ENCODE measurements at regions not wholly inside any gene's neighbourhood (a gene's known extent, or its start where the extent isn't known, plus 50 kb on each side); places are given as distances from the start of the nearest gene placed in this dataset.

DNA sequence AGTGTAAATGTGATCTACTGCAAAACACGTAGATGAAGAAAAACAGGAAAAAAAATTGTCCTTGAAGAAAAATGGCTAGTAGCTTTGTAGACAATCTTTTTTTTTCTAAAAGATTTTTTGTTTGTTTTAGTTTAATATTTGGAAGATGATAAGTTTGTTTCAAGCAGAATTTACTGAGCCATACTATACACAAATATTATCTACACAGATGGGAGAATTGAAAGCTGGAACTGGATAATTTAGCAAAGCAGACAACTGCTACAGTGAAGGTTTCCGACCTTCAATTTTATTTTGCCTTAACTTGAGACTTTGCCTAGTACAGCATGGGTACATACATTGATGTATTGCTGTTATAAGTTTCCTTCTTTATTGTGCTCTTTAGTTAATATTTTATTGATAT lies 313.0 kb upstream of the PDGFD start:
- no peaks in the 10 kb centered on the region for H3K27me3 ChIP-seq
- H2AFZ ChIP-seq (replicated peaks): no peak overlapping the region
- H3K9ac ChIP-seq: no peak overlapping the region
- H3K27ac ChIP-seq: no peak overlapping the region
- no peaks in the 10 kb centered on the region for H3F3A ChIP-seq (ENCODE audit: low read depth)
- H3K79me2 ChIP-seq (ENCODE audit: low read depth): no peaks in the 10 kb centered on the region
- H3K4me3 ChIP-seq: no peak overlapping the region
- TF ChIP-seq, protein P1, sequence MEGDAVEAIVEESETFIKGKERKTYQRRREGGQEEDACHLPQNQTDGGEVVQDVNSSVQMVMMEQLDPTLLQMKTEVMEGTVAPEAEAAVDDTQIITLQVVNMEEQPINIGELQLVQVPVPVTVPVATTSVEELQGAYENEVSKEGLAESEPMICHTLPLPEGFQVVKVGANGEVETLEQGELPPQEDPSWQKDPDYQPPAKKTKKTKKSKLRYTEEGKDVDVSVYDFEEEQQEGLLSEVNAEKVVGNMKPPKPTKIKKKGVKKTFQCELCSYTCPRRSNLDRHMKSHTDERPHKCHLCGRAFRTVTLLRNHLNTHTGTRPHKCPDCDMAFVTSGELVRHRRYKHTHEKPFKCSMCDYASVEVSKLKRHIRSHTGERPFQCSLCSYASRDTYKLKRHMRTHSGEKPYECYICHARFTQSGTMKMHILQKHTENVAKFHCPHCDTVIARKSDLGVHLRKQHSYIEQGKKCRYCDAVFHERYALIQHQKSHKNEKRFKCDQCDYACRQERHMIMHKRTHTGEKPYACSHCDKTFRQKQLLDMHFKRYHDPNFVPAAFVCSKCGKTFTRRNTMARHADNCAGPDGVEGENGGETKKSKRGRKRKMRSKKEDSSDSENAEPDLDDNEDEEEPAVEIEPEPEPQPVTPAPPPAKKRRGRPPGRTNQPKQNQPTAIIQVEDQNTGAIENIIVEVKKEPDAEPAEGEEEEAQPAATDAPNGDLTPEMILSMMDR (IDR thresholded peaks at IDR 0.05): no peak
- TF ChIP-seq EZH2phosphoT487 (IDR thresholded peaks at IDR 0.05) (no peak), EZH2 (IDR thresholded peaks at IDR 0.05) (no peak)
- no peaks in the 10 kb centered on the region for H3K4me1 Mint-ChIP-seq
- no peaks in the 10 kb centered on the region for H3K4me1 ChIP-seq
- no peaks in the 10 kb centered on the region for H3K27me3 Mint-ChIP-seq (ENCODE audit: insufficient read depth, low read depth)
- H4K20me1 ChIP-seq (ENCODE audit: low read depth): no peaks in the 10 kb centered on the region
- no peaks in the 10 kb centered on the region for H3K36me3 ChIP-seq
- H3K36me3 Mint-ChIP-seq: no peaks in the 10 kb centered on the region
- no peak overlapping the region for H3K4me2 ChIP-seq
- no peak overlapping the region for H3K27ac Mint-ChIP-seq
- H3K9me3 Mint-ChIP-seq: peaks cover 8% of the 10 kb centered on the region
- no peaks in the 10 kb centered on the region for H3K9me3 ChIP-seq (ENCODE audit: low read depth)
- no peak overlapping the region for H3K4me3 Mint-ChIP-seq
- DNase-seq (ENCODE audit: low spot score): no peak

DNA sequence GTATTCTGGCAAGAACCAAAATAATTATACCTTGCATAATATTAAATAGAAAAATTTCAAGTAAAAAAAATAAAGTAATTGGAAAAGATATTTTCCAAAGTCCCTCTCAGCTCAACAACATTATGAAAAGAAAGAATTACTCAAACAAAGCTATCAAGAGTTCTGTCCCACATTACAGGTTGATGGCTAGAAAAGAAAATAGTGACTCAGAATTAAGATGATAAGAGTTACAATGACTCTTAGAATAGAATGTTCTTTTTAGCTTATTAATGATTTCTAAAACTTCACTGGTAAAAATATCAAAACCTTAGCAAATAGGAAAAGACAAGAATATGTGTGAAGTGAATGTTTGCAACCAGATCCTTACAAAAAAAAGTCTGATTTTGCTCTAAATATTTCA lies 312.5 kb upstream of the PDGFD start:
- H3K9me3 ChIP-seq (ENCODE audit: low read depth): no peaks in the 10 kb centered on the region
- no peak overlapping the region for H3K4me3 ChIP-seq
- H4K20me1 ChIP-seq (ENCODE audit: low read depth): no peaks in the 10 kb centered on the region
- TF ChIP-seq, protein P1 (IDR thresholded peaks at IDR 0.05): no peak
- TF ChIP-seq EZH2phosphoT487 (IDR thresholded peaks at IDR 0.05) (no peak), EZH2 (IDR thresholded peaks at IDR 0.05) (no peak)
- no peaks in the 10 kb centered on the region for H3K27me3 ChIP-seq
- H3K27ac Mint-ChIP-seq: no peak overlapping the region
- no peaks in the 10 kb centered on the region for H3K36me3 ChIP-seq
- H3K4me3 Mint-ChIP-seq: no peak overlapping the region
- H3K27ac ChIP-seq: no peak overlapping the region
- no peak for DNase-seq (ENCODE audit: low spot score)
- H3K4me1 ChIP-seq: no peaks in the 10 kb centered on the region
- H3K79me2 ChIP-seq (ENCODE audit: low read depth): no peaks in the 10 kb centered on the region
- H3K36me3 Mint-ChIP-seq: no peaks in the 10 kb centered on the region
- no peaks in the 10 kb centered on the region for H3K27me3 Mint-ChIP-seq (ENCODE audit: insufficient read depth, low read depth)
- no peak overlapping the region for H3K9ac ChIP-seq
- no peak overlapping the region for H3K4me2 ChIP-seq
- H3K9me3 Mint-ChIP-seq: peaks cover 5% of the 10 kb centered on the region
- H3K4me1 Mint-ChIP-seq: no peaks in the 10 kb centered on the region
- H2AFZ ChIP-seq (replicated peaks): no peak overlapping the region
- H3F3A ChIP-seq (ENCODE audit: low read depth): no peaks in the 10 kb centered on the region

DNA sequence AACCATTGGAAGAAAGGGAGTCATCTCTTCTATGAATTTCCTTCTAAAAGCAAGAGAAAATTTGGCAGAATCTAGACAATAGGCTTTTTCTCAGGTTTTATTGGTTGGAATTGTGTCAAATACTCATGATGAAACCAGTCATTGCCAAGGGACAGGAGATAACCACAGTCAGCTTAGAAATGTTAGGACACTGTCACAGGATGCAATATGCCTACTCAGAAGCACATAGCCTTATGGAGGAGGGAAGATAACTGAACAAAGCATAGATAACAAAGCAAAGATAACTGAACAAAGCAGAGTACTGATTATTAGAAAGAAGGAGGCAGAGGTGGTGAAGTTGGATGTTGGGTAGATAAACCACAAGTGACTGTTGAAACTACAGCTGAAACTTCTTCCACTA lies 303.5 kb upstream of the PDGFD start:
- no peaks in the 10 kb centered on the region for H3K27me3 ChIP-seq
- peaks cover 3% of the 10 kb centered on the region for H3K4me1 Mint-ChIP-seq
- no peak overlapping the region for H3K27ac Mint-ChIP-seq
- no peaks in the 10 kb centered on the region for H3K36me3 Mint-ChIP-seq
- H3F3A ChIP-seq (ENCODE audit: low read depth): no peaks in the 10 kb centered on the region
- no peaks in the 10 kb centered on the region for H3K4me1 ChIP-seq
- TF ChIP-seq EZH2phosphoT487 (IDR thresholded peaks at IDR 0.05) (no peak), EZH2 (IDR thresholded peaks at IDR 0.05) (no peak)
- TF ChIP-seq, protein P1 (IDR thresholded peaks at IDR 0.05): no peak
- no peak overlapping the region for H3K4me3 Mint-ChIP-seq
- H4K20me1 ChIP-seq (ENCODE audit: low read depth): no peaks in the 10 kb centered on the region
- no peak overlapping the region for H3K4me2 ChIP-seq
- no peaks in the 10 kb centered on the region for H3K27me3 Mint-ChIP-seq (ENCODE audit: insufficient read depth, low read depth)
- H3K79me2 ChIP-seq (ENCODE audit: low read depth): no peaks in the 10 kb centered on the region
- no peaks in the 10 kb centered on the region for H3K9me3 ChIP-seq (ENCODE audit: low read depth)
- no peaks in the 10 kb centered on the region for H3K36me3 ChIP-seq
- H2AFZ ChIP-seq (replicated peaks): no peak overlapping the region
- no peaks in the 10 kb centered on the region for H3K9me3 Mint-ChIP-seq
- DNase-seq (ENCODE audit: low spot score): no peak
- H3K9ac ChIP-seq: no peak overlapping the region
- no peak overlapping the region for H3K4me3 ChIP-seq
- H3K27ac ChIP-seq: no peak overlapping the region

DNA sequence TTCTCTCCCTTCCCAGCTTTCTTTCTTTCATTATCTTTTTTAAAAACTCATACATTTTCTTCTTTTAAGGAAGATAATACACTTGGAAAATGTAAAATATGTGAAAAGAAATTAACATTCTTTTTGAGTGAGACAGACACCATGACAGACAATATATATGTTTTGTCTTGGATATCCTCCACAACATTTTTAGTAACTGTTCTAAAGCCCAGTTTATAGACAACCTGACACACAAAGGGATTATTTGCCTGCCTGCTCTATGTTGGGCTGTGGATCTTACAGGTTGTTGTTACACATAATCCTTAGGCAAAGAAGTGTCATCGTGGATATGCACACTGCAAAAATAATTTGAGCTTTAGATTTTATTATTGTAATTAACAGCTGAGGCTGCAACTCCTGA lies 301.4 kb upstream of the PDGFD start:
- no peaks in the 10 kb centered on the region for H3K4me1 ChIP-seq
- Mint-ChIP-seq H3K27me3 (ENCODE audit: insufficient read depth, low read depth) (no peaks in the 10 kb centered on the region), H3K27ac (no peak overlapping the region), H3K4me1 (peaks cover 3% of the 10 kb centered on the region), H3K9me3 (no peaks in the 10 kb centered on the region), H3K4me3 (no peak overlapping the region), H3K36me3 (no peaks in the 10 kb centered on the region)
- no peaks in the 10 kb centered on the region for H3F3A ChIP-seq (ENCODE audit: low read depth)
- no peaks in the 10 kb centered on the region for H3K9me3 ChIP-seq (ENCODE audit: low read depth)
- no peak overlapping the region for H2AFZ ChIP-seq (replicated peaks)
- H3K4me2 ChIP-seq: no peak overlapping the region
- no peak overlapping the region for H3K4me3 ChIP-seq
- H3K9ac ChIP-seq: no peak overlapping the region
- H3K27ac ChIP-seq: no peak overlapping the region
- H4K20me1 ChIP-seq (ENCODE audit: low read depth): no peaks in the 10 kb centered on the region
- no peaks in the 10 kb centered on the region for H3K36me3 ChIP-seq
- no peak for DNase-seq (ENCODE audit: low spot score)
- H3K79me2 ChIP-seq (ENCODE audit: low read depth): no peaks in the 10 kb centered on the region
- no peak for TF ChIP-seq EZH2 (IDR thresholded peaks at IDR 0.05)
- TF ChIP-seq, protein P1 (IDR thresholded peaks at IDR 0.05): no peak
- TF ChIP-seq EZH2phosphoT487 (IDR thresholded peaks at IDR 0.05): no peak
- H3K27me3 ChIP-seq: no peaks in the 10 kb centered on the region
